Type B pancreatic cell (in vitro differentiated cells): ENCODE measurements at regions not wholly inside any gene's neighbourhood (a gene's known extent, or its start where the extent isn't known, plus 50 kb on each side); places are given as distances from the start of the nearest gene placed in this dataset.

Experiments used
- DNase-seq: peaks from one replicate; pipeline ENCODE4 v3.0.0; 2021; ENCODE audit warnings: mixed read lengths; ENCODE audit not compliant: unreplicated experiment; ENCODE audit errors: extremely low spot score
- H3K27ac Mint-ChIP-seq: 2 replicates; pipeline ENCODE4 v1.8.0; 2021; ENCODE audit warnings: mild to moderate bottlenecking, mixed read lengths
- H3K27me3 Mint-ChIP-seq: 2 replicates; pipeline ENCODE4 v1.8.0; 2021; ENCODE audit warnings: mixed read lengths
- H3K36me3 Mint-ChIP-seq: 2 replicates; pipeline ENCODE4 v1.8.0; 2021; ENCODE audit warnings: mixed read lengths
- H3K4me1 Mint-ChIP-seq: one replicate; pipeline ENCODE4 v1.8.0; 2021; ENCODE audit warnings: mixed read lengths; ENCODE audit not compliant: unreplicated experiment
- H3K4me3 Mint-ChIP-seq: 2 replicates; pipeline ENCODE4 v1.8.0; 2021; ENCODE audit warnings: mild to moderate bottlenecking, mixed read lengths
- H3K9me3 Mint-ChIP-seq: 2 replicates; pipeline ENCODE4 v1.8.0; 2021; ENCODE audit warnings: mixed read lengths
- TF ChIP-seq, protein P1 (sequence below): fragments of 200-600 bp; sonication (generic); conservative IDR thresholded peaks from 2 replicates; pipeline ENCODE4 v1.5.0; 2021; ENCODE audit warnings: antibody characterized with exemption, mild to moderate bottlenecking

DNA sequence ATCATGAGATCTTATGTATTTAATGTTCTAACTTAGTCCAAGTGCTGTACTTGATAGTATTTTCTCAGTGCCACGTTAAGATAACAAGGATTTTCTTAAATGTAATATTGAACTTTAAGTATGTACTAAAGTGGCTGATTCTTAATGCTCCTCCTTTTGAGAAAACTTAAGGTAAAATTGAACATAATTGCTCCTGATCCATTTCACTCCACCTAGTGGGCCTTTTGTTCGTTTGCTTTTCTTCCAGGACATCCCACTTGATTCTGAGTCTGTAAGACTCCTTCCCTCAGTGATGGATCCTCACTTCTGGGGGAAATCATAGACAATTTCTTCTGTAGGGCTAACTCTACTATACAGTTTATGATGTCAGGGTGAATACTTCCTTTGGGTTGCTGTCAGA, 173.1 kb downstream of the LMO4 start:
- no peaks in the 10 kb centered on the region for H3K27me3 Mint-ChIP-seq
- TF ChIP-seq, protein P1, sequence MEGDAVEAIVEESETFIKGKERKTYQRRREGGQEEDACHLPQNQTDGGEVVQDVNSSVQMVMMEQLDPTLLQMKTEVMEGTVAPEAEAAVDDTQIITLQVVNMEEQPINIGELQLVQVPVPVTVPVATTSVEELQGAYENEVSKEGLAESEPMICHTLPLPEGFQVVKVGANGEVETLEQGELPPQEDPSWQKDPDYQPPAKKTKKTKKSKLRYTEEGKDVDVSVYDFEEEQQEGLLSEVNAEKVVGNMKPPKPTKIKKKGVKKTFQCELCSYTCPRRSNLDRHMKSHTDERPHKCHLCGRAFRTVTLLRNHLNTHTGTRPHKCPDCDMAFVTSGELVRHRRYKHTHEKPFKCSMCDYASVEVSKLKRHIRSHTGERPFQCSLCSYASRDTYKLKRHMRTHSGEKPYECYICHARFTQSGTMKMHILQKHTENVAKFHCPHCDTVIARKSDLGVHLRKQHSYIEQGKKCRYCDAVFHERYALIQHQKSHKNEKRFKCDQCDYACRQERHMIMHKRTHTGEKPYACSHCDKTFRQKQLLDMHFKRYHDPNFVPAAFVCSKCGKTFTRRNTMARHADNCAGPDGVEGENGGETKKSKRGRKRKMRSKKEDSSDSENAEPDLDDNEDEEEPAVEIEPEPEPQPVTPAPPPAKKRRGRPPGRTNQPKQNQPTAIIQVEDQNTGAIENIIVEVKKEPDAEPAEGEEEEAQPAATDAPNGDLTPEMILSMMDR, result no peak
- no peak for DNase-seq
- no peaks in the 10 kb centered on the region for H3K36me3 Mint-ChIP-seq
- no peak overlapping the region for H3K27ac Mint-ChIP-seq
- no peak overlapping the region for H3K4me3 Mint-ChIP-seq
- no peaks in the 10 kb centered on the region for H3K9me3 Mint-ChIP-seq
- H3K4me1 Mint-ChIP-seq, result peaks cover 17% of the 10 kb centered on the region

GRCh38 chr1:87505391-87505983, 176.8 kb downstream of the LMO4 start:
- H3K4me1 Mint-ChIP-seq, result peaks cover 11% of the 10 kb centered on the region
- peak overlapping the region; percentile 38 for H3K27ac Mint-ChIP-seq
- no peaks in the 10 kb centered on the region for H3K27me3 Mint-ChIP-seq
- no peak for DNase-seq
- no peaks in the 10 kb centered on the region for H3K9me3 Mint-ChIP-seq
- TF ChIP-seq, protein P1, result no peak
- H3K36me3 Mint-ChIP-seq, result no peaks in the 10 kb centered on the region
- no peak overlapping the region for H3K4me3 Mint-ChIP-seq

- H3K4me3 Mint-ChIP-seq, result no peak overlapping the region
- H3K36me3 Mint-ChIP-seq, result no peaks in the 10 kb centered on the region
- TF ChIP-seq, protein P1, result no peak
- peaks cover 11% of the 10 kb centered on the region for H3K4me1 Mint-ChIP-seq
- no peaks in the 10 kb centered on the region for H3K27me3 Mint-ChIP-seq
- H3K9me3 Mint-ChIP-seq, result no peaks in the 10 kb centered on the region
- no peak overlapping the region for H3K27ac Mint-ChIP-seq
- DNase-seq, result no peak
These were observed 177.5 kb downstream of the LMO4 start for GRCh38 chr1:87506147-87506546.

DNA sequence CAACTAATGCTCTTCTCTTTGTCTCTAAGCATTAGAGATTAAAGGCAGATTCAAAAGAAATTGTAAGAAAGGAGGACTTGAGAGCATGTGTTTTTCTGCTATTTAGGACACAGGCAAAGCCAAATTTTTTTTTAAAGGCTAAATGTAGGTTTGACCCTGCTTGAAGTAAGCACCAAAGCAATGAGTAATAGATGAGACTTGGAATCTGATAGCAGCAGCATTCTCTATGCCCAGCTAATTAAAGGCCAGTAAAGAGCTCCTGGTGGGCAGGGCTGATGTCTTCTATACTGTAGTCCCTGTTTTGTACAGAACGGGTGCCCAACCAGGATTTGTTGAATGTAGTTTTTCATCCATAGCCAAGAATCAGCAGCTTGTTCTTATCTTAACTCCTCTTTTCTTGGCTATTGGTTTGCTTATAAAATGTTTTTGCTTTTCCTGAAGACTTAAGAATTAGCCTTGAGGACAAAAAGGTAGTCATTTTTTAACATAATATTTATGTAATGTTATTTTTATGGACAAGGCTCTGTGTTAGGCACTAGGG, 179.6 kb downstream of the LMO4 start:
- H3K9me3 Mint-ChIP-seq, result no peaks in the 10 kb centered on the region
- H3K4me3 Mint-ChIP-seq, result no peak overlapping the region
- no peaks in the 10 kb centered on the region for H3K27me3 Mint-ChIP-seq
- H3K4me1 Mint-ChIP-seq, result peaks cover 11% of the 10 kb centered on the region
- H3K27ac Mint-ChIP-seq, result no peak overlapping the region
- TF ChIP-seq, protein P1, result no peak
- H3K36me3 Mint-ChIP-seq, result no peaks in the 10 kb centered on the region
- no peak for DNase-seq

DNA sequence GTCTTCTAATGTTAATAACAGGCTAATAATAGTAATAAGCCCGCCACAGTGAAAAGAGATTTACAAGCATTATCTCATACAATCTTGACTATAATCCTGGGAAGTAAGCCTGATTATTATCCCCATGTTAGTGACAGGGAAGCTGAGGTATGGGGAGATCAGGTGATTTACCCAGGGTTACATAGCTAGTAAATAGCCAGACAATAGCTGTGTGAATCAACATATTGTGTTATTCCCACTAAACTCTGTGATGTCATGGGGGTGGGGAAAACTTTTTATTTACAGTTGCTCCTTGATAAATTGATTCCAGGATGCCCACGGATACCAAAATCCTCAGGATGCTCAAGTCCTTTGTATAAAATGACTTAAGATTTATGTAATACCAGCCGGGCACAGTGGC, 181.9 kb downstream of the LMO4 start:
- Mint-ChIP-seq H3K36me3 (no peaks in the 10 kb centered on the region), H3K9me3 (no peaks in the 10 kb centered on the region), H3K27me3 (no peaks in the 10 kb centered on the region), H3K4me1 (peaks cover 5% of the 10 kb centered on the region), H3K27ac (no peak overlapping the region), H3K4me3 (no peak overlapping the region)
- DNase-seq, result no peak
- TF ChIP-seq, protein P1, result no peak
